Mesodermal cell (in vitro differentiated cells): ENCODE measurements at regions not wholly inside any gene's neighbourhood (a gene's known extent, or its start where the extent isn't known, plus 50 kb on each side); places are given as distances from the start of the nearest gene placed in this dataset.

Experiments used
- H3K27ac ChIP-seq: 2 replicates; pipeline ENCODE4 v1.7.0; 2013; ENCODE audit warnings: mild to moderate bottlenecking, low read depth, low read length, moderate library complexity; ENCODE audit not compliant: severe bottlenecking
- H3K36me3 ChIP-seq: 2 replicates; pipeline ENCODE4 v1.7.1; 2013; ENCODE audit warnings: mild to moderate bottlenecking, low read length, moderate library complexity; ENCODE audit not compliant: control insufficient read depth, insufficient read depth
- H3K4me1 ChIP-seq: one replicate; pipeline ENCODE4 v1.7.1; 2013; ENCODE audit warnings: mild to moderate bottlenecking, low read length; ENCODE audit not compliant: insufficient read depth, control insufficient read depth, poor library complexity, severe bottlenecking
- H3K4me3 ChIP-seq: 2 replicates; pipeline ENCODE4 v1.7.0; 2013; ENCODE audit warnings: low read length, control low read depth, mild to moderate bottlenecking; ENCODE audit not compliant: insufficient read depth, poor library complexity, severe bottlenecking; ENCODE audit errors: extremely low read depth
- H3K9me3 ChIP-seq: 2 replicates; pipeline ENCODE4 v1.7.1; 2013; ENCODE audit warnings: mild to moderate bottlenecking, low read length, moderate library complexity; ENCODE audit not compliant: control insufficient read depth
- WGBS, 2 experiments: methylation state at CpG; one replicate each; pipeline ENCODE4 v1.1.5; 2013; ENCODE audit warnings: missing lambda C conversion rate in 2 of 2; ENCODE audit not compliant: insufficient coverage in 2 of 2; 5-methylcytosine and 5-hydroxymethylcytosine counted together

DNA sequence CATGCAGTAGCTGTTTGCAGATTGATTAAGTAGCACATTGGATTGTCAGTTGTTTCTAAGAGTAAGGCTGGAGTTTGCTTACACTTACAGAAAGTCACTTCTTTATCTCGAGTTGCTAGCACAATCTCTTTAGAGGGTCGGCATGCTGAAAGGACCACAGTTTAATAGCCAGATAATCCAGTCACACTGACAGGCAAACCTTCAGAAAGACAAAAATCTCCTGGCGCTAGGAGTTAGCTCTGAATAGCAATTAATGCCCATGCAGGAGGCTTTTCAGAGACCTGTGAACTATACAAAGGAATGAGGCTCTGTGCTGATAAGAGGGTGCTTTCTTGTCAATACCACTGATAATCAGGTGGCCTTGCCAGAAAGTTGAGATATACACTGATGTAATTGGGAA is 1043.0 kb downstream of the AACS start:
- no peak overlapping the region for H3K4me3 ChIP-seq
- no CpG with 5 or more reads among the region's 3 CpGs for WGBS, 2 experiments
- H3K9me3 ChIP-seq, result peaks cover 6% of the 10 kb centered on the region
- no peaks in the 10 kb centered on the region for H3K4me1 ChIP-seq
- H3K27ac ChIP-seq, result no peak overlapping the region
- H3K36me3 ChIP-seq, result no peaks in the 10 kb centered on the region

GRCh38 chr12:126112141-126112540 is 1046.9 kb downstream of the AACS start:
- H3K36me3 ChIP-seq, result no peaks in the 10 kb centered on the region
- no peak overlapping the region for H3K4me3 ChIP-seq
- peaks cover under 1% of the 10 kb centered on the region for H3K9me3 ChIP-seq
- no peak overlapping the region for H3K27ac ChIP-seq
- WGBS, 2 experiments, result 83% methylated on average over 1 of the region's 1 CpG; no CpG with 5 or more reads in 1 of the 2 experiments
- no peaks in the 10 kb centered on the region for H3K4me1 ChIP-seq

GRCh38 chr12:126112849-126113248 is 1047.6 kb downstream of the AACS start:
- Histone ChIP-seq H3K4me3 (no peak overlapping the region), H3K9me3 (no peaks in the 10 kb centered on the region), H3K36me3 (no peaks in the 10 kb centered on the region), H3K4me1 (no peaks in the 10 kb centered on the region), H3K27ac (no peak overlapping the region)
- WGBS, 2 experiments, result no CpG with 5 or more reads among the region's 1 CpG

DNA sequence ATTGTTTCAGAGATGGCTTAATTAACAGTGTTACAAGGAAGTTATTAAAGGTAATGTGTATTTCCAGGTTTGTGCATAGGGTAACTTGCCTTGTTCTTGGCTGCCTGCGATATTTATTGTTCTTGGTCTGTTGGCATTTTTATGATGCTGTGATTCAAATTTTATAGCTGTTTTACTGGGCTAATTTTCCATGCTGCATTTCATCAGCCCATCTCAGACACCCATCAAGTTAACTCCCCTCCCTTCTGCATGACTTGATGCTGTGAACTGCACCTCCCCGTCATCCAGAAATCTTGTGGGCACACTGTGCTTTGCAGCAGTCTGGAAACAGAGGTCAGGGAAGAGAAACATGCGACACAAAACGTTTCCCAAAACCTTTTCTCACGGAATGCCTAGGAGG is 1049.2 kb downstream of the AACS start:
- H3K9me3 ChIP-seq, result no peaks in the 10 kb centered on the region
- 100% methylated on average over 1 of the region's 5 CpGs; no CpG with 5 or more reads in 1 of the 2 experiments for WGBS, 2 experiments
- H3K4me3 ChIP-seq, result no peak overlapping the region
- no peak overlapping the region for H3K27ac ChIP-seq
- H3K36me3 ChIP-seq, result no peaks in the 10 kb centered on the region
- H3K4me1 ChIP-seq, result no peaks in the 10 kb centered on the region

- 90 to 95% methylated on average over 2 to 3 of the region's 3 CpGs for WGBS, 2 experiments
Measured at GRCh38 chr12:126117502-126117901, 1052.3 kb downstream of the AACS start.

GRCh38 chr12:126139355-126139754 is 1074.1 kb downstream of the AACS start:
- H3K36me3 ChIP-seq, result no peaks in the 10 kb centered on the region
- no peak overlapping the region for H3K4me3 ChIP-seq
- H3K9me3 ChIP-seq, result peaks cover 17% of the 10 kb centered on the region
- no peak overlapping the region for H3K27ac ChIP-seq
- 84 to 95% methylated on average over 4 of the region's 5 CpGs for WGBS, 2 experiments
- H3K4me1 ChIP-seq, result no peaks in the 10 kb centered on the region

More at GRCh38 chr12:126117502-126117901, 1052.3 kb downstream of the AACS start:
- no peaks in the 10 kb centered on the region for H3K36me3 ChIP-seq
- no peak overlapping the region for H3K4me3 ChIP-seq
- no peak overlapping the region for H3K27ac ChIP-seq
- no peaks in the 10 kb centered on the region for H3K9me3 ChIP-seq
- no peaks in the 10 kb centered on the region for H3K4me1 ChIP-seq

DNA sequence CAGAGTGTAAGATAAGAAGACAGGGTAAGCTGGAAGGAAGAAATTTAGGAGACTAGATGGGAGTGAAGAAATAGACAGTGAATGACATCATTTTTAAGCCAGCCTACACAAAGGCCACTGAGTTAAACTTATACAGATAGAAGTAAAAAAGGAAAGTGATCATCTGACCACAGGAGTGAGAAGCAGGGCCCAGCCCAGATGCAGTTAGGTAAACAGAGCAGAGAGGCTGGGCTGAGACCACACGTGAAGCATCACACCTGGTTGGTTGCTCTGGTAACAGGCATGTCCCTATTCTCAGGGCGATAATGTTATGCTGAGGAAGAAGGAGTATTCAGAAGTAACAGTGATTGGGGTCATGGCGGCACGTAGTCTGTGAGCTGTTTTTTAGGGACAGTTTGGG is 1079.4 kb downstream of the AACS start:
- Histone ChIP-seq H3K4me3 (no peak overlapping the region), H3K36me3 (no peaks in the 10 kb centered on the region), H3K27ac (no peak overlapping the region), H3K4me1 (no peaks in the 10 kb centered on the region), H3K9me3 (no peaks in the 10 kb centered on the region)
- 83 to 84% methylated on average over 1 to 4 of the region's 4 CpGs for WGBS, 2 experiments

GRCh38 chr12:126147321-126147720 is 1082.1 kb downstream of the AACS start:
- Histone ChIP-seq H3K9me3 (no peaks in the 10 kb centered on the region), H3K36me3 (no peaks in the 10 kb centered on the region), H3K4me1 (no peaks in the 10 kb centered on the region), H3K4me3 (no peak overlapping the region), H3K27ac (no peak overlapping the region)
- 91 to 100% methylated on average over 1 of the region's 1 CpG for WGBS, 2 experiments

- Histone ChIP-seq H3K27ac (no peak overlapping the region), H3K4me1 (no peaks in the 10 kb centered on the region), H3K4me3 (no peak overlapping the region), H3K9me3 (no peaks in the 10 kb centered on the region), H3K36me3 (no peaks in the 10 kb centered on the region)
- WGBS, 2 experiments, result 88 to 89% methylated on average over 12 of the region's 12 CpGs
Measured at GRCh38 chr12:126156806-126157574, 1091.8 kb downstream of the AACS start.

- WGBS, 2 experiments, result 71 to 93% methylated on average over 1 to 4 of the region's 5 CpGs
- Histone ChIP-seq H3K36me3 (no peaks in the 10 kb centered on the region), H3K4me1 (no peaks in the 10 kb centered on the region), H3K9me3 (no peaks in the 10 kb centered on the region), H3K4me3 (no peak overlapping the region), H3K27ac (no peak overlapping the region)
Measured at GRCh38 chr12:126157575-126157966, 1092.3 kb downstream of the AACS start.

GRCh38 chr12:126159139-126159538 is 1093.9 kb downstream of the AACS start:
- 85 to 94% methylated on average over 5 of the region's 5 CpGs for WGBS, 2 experiments
- Histone ChIP-seq H3K4me3 (no peak overlapping the region), H3K4me1 (no peaks in the 10 kb centered on the region), H3K36me3 (no peaks in the 10 kb centered on the region), H3K27ac (no peak overlapping the region), H3K9me3 (no peaks in the 10 kb centered on the region)
